Keratinocyte (primary cell): ENCODE measurements at regions not wholly inside any gene's neighbourhood (a gene's known extent, or its start where the extent isn't known, plus 50 kb on each side); places are given as distances from the start of the nearest gene placed in this dataset.

ENCODE experiments used
- CTCF ChIP-seq, 3 experiments: IDR thresholded peaks in 1 of 3; conservative IDR thresholded peaks in 1 of 3; optimal IDR thresholded peaks in 1 of 3; 2 replicates in 2 of 3; 3 replicates in 1 of 3; pipeline versions ENCODE3 to v1.5.1; 2011; ENCODE audit warnings: low read length in 3 of 3, mild to moderate bottlenecking in 3 of 3, moderate library complexity in 2 of 3, control low read depth in 1 of 3, inconsistent platforms in 1 of 3; ENCODE audit not compliant: insufficient read depth in 2 of 3; ENCODE audit errors: extremely low read depth in 1 of 3
- EZH2 ChIP-seq: IDR thresholded peaks from one replicate; pipeline ENCODE4 v1.6.1; 2012; ENCODE audit warnings: inconsistent platforms, mild to moderate bottlenecking, low read length, moderate library complexity

GRCh38 chr3:127477396-127477795 lies 113.1 kb downstream of the TPRA1 start:
- TF ChIP-seq EZH2 = no peak
- TF ChIP-seq CTCF (optimal IDR thresholded peaks at IDR 0.05 in 1 of 3, IDR thresholded peaks at IDR 0.05 in 1 of 3, conservative IDR thresholded peaks at IDR 0.05 in 1 of 3; ENCODE audit: extremely low read depth in 1 of 3, insufficient read depth in 2 of 3, low read length in 3 of 3) = no peak
